ENCODE measurements at regions not wholly inside any gene's neighbourhood (a gene's known extent, or its start where the extent isn't known, plus 50 kb on each side); places are given as distances from the start of the nearest gene placed in this dataset.

GRCh38 chr7:36076074-36076473 lies 77.0 kb upstream of the EEPD1 start:
- TF ChIP-seq RCOR1 (IDR thresholded peaks at IDR 0.05; ENCODE audit: insufficient replicate concordance, low read length) (no peak), POLR2A (IDR thresholded peaks at IDR 0.05; ENCODE audit: low read depth, low read length) (no peak), BHLHE40 (IDR thresholded peaks at IDR 0.05; ENCODE audit: low read depth, low read length) (no peak), CTCF (conservative IDR thresholded peaks at IDR 0.05; ENCODE audit: low read depth, low read length) (no peak), RFX5 (IDR thresholded peaks at IDR 0.05; ENCODE audit: low read depth, low read length) (no peak), MXI1 (IDR thresholded peaks at IDR 0.05; ENCODE audit: borderline replicate concordance, low read depth, low read length) (no peak), SMC3 (IDR thresholded peaks at IDR 0.05; ENCODE audit: low read depth, low read length) (no peak), FOS (IDR thresholded peaks at IDR 0.05; ENCODE audit: low read depth, low read length) (no peak), MAZ (IDR thresholded peaks at IDR 0.05; ENCODE audit: borderline replicate concordance, low read depth, low read length) (no peak), CEBPB (IDR thresholded peaks at IDR 0.05; ENCODE audit: low read depth, low read length) (no peak), USF2 (IDR thresholded peaks at IDR 0.05; ENCODE audit: low read depth, low read length) (no peak), RAD21 (IDR thresholded peaks at IDR 0.05; ENCODE audit: low read length) (no peak), ELK1 (IDR thresholded peaks at IDR 0.05; ENCODE audit: borderline replicate concordance, low read depth, low read length) (no peak), MAFK (IDR thresholded peaks at IDR 0.05; ENCODE audit: low read depth, low read length) (no peak)
